GM13976 (cell line): ENCODE measurements at regions not wholly inside any gene's neighbourhood (a gene's known extent, or its start where the extent isn't known, plus 50 kb on each side); places are given as distances from the start of the nearest gene placed in this dataset.
"Not testable (repeated sequence)": the region's sequence is repeated elsewhere in the genome, so short reads cannot be mapped to it uniquely, and the experiment has no call there.

ENCODE experiments used
- DNase-seq: peaks from one replicate; pipeline ENCODE4 v3.0.0; 2012; ENCODE audit warnings: low spot score
- in situ Hi-C: fragments of 300-500 bp; cut with MboI; formaldehyde crosslinking; loops from one replicate; pipeline ENCODE4 v1.12.0; 2022; ENCODE audit warnings: low sequenced_read_pairs, mixed read lengths, inconsistent platforms; ENCODE audit not compliant: unreplicated experiment
- TF ChIP-seq, protein P1 (sequence below): IDR thresholded peaks from 2 replicates; pipeline ENCODE4 v1.5.1; 2012; ENCODE audit warnings: borderline replicate concordance, mild to moderate bottlenecking; ENCODE audit not compliant: insufficient read depth; ENCODE audit errors: extremely low read depth, missing control alignments, control extremely low read depth

DNA sequence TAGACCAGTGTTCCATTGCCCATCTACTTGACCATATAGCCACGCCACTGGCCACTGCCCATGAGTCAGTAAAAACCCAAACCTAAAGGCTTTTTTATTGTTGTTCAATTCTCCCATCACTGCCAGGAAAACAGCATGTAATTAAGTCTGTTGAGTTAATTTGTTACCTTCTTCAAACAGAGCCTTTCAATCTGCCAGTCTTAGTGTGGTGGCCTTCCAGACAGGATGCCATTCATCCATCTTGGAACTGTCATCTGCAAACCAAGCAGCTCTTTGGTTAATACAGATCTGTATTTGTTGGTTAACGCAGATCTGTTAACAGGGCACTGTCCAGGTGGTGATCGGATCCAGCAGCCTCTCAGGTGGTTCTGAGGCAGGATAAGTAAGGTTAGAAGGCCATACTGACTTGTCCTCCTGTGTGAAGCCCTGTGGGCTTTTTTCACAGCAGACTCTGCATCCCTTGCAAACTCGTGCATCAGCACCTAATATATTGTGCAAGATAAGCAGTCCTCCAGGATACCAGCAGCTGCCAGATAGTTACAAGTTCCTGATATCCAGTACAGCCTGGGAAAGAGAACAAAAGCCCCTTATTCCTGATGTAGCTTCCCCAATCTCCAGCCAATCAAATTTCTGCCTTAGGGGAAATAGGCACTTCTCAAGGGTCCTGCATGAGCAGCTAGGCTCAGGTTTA lies 59.1 kb upstream of the DHRS4 start:
- DNase-seq: no peak
- in situ Hi-C loops: no loop called here

DNA sequence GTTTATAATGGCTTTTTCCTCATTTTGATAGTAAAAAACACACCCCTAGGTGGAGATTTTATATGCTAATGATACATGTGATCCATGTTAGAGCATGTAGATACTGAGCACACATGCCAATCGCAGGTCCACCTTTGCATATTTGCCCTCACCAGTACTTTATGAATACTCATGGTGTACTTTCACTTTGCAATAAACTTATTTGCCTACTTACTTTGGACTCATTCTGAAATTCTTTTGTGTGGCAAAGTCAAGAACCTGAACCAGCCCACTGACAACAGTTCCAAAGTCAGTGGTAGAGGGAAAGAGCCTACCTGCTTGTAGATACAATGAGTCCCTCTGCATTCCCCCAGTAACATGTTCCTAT lies 58.5 kb upstream of the DHRS4 start:
- TF ChIP-seq, protein P1, sequence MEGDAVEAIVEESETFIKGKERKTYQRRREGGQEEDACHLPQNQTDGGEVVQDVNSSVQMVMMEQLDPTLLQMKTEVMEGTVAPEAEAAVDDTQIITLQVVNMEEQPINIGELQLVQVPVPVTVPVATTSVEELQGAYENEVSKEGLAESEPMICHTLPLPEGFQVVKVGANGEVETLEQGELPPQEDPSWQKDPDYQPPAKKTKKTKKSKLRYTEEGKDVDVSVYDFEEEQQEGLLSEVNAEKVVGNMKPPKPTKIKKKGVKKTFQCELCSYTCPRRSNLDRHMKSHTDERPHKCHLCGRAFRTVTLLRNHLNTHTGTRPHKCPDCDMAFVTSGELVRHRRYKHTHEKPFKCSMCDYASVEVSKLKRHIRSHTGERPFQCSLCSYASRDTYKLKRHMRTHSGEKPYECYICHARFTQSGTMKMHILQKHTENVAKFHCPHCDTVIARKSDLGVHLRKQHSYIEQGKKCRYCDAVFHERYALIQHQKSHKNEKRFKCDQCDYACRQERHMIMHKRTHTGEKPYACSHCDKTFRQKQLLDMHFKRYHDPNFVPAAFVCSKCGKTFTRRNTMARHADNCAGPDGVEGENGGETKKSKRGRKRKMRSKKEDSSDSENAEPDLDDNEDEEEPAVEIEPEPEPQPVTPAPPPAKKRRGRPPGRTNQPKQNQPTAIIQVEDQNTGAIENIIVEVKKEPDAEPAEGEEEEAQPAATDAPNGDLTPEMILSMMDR: no peak
- in situ Hi-C loops: no loop called here
- DNase-seq: no peak

More for the DNA sequence above, 59.1 kb upstream of the DHRS4 start:
- TF ChIP-seq, protein P1: no peak

DNA sequence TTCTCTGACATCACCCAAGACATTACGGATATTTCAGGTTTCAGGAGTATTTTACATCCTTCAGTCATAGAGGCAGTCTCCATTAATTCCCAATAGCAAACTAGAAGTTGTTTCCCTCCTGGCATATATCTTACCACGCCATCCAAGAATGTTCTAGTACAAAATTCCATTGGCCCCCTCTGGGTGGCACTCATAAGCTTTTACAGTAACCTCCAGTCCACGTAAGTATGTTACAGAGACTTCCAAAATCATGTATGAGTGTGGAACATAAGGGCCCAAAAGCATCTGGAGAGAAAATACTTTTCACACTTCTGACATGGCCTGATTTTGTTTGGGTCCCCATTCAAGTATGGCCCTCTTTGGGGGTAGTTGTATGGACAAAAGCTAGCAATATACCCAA lies 58.1 kb upstream of the DHRS4 start:
- TF ChIP-seq, protein P1: no peak
- in situ Hi-C loops: no loop called here
- DNase-seq: no peak

DNA sequence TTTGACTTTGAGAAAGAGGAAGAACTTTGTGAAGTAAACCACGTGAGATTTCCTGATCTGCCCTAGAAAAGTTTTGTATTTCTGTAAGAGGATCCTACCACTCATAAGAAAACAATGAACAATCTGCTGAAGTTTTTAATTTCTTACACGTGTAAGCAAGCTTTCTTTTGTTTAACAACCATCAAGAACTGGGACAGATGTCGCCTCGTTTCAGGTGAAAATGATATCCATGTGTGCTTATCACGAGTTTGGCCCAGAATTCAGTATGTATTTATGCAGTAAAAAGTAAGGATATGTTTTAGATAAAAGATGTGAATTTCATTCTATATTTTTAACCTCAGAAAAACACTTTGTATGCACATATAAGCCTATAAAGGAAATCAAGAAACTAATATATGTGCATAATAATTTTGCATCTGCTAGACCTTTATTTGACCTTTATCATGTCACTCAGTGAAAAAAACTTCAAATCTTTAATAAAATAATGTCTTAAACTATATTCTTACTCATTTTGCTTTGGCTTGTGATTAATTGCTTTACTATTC lies 56.9 kb upstream of the DHRS4 start:
- in situ Hi-C loops: no loop called here
- no peak for DNase-seq
- TF ChIP-seq, protein P1: no peak

DNA sequence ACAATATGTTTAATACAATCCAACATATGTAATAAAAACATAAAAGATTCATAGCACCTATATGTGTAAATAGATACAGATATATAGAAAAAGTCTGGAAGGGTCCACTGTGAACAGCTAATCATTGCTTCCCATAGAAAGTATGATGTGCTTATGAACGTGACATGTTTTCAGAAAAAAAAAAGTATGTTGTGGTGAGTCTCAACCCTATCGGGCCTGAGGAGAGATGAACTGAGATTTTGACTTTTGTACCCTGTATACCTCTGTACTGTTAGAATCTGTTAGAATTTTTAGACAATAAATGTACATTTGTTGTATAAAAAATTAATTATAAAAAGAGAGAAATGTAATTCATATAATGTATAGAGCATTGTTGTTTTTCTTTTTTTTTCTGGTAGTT lies 56.3 kb upstream of the DHRS4 start:
- in situ Hi-C loops: not testable (repeated sequence)

DNA sequence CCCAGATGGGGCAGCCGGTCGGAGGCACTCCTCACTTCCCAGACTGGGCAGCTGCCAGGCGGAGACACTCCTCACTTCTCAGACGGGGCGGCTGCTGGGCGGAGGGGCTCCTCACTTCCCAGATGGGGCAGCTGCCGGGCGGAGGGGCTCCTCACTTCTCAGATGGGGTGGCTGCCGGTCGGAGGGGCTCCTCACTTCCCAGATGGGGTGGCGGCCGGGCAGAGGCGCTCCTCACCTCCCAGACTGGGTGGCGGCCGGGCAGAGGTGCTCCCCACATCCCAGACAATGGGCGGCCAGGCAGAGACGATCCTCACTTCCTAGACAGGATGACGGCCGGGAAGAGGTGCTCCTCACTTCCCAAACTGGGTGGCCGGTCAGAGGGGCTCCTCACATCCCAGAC lies 55.2 kb upstream of the DHRS4 start:
- in situ Hi-C loops, DNase-seq: not testable (repeated sequence)

More for the DNA sequence above, 56.3 kb upstream of the DHRS4 start:
- DNase-seq: not testable (repeated sequence)

DNA sequence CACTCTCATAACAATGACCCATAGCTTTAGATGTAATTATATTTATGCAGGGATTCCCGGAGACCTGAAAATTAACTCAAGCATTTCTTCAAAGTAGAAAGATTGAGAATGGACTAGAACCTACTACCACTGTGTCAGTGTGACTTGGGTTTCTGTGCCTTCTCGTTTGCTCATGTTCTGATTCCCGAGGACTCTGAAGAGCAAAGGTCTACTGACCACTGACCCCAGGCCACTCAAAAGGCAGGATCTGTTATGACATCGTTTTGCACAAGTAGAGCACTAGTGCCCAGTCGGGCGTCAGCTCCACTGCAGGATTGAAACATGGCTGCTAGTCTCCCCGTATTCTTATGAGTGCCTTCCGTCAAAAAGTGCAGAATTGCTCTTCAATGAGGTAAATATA lies 53.8 kb upstream of the DHRS4 start:
- DNase-seq: no peak
- in situ Hi-C loops: no loop called here
- TF ChIP-seq, protein P1: no peak

DNA sequence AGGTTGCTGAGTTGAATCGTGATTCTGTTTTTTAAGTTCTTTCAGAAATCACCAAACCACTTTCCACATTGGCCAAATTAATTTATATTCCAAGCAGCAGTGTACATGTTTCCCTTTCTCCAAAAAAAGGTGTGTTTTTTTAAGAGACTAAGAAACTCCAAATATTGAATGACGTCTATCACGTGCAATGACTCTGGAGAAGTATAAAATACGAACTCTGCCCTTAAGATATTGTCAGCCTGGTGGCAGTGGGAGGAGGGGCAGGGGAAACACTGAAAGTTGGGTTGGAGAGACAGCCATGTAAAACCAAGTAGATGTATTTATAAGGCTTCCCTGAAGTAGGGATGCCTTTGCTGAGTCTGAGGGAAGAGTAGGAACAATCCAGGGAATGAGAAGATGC lies 50.1 kb upstream of the DHRS4 start:
- no peak for DNase-seq
- in situ Hi-C loops: no loop called here
- TF ChIP-seq, protein P1: no peak
